GM21737 (cell line): ENCODE measurements at regions not wholly inside any gene's neighbourhood (a gene's known extent, or its start where the extent isn't known, plus 50 kb on each side); places are given as distances from the start of the nearest gene placed in this dataset.
"Not testable (repeated sequence)": the region's sequence is repeated elsewhere in the genome, so short reads cannot be mapped to it uniquely, and the experiment has no call there.

ENCODE experiments used
- ATAC-seq: cut with Tn5 transposase; IDR thresholded peaks from one replicate; pipeline ENCODE4 v1.9.1; 2021; ENCODE audit warnings: mild to moderate bottlenecking, moderate library complexity; ENCODE audit not compliant: unreplicated experiment

- ATAC-seq: no peak
Observed at GRCh38 chr10:83492004-83492403, 647.3 kb upstream of the GHITM start.

- ATAC-seq: no peak
Observed at GRCh38 chr10:83512681-83513080, 626.6 kb upstream of the GHITM start.

GRCh38 chr10:83515001-83515400, 624.3 kb upstream of the GHITM start:
- ATAC-seq: no peak

- no peak for ATAC-seq
Observed at GRCh38 chr10:83516788-83517187, 622.5 kb upstream of the GHITM start.

GRCh38 chr10:83517456-83517855, 621.9 kb upstream of the GHITM start:
- ATAC-seq: no peak

- no peak for ATAC-seq
Observed at GRCh38 chr10:83518779-83519178, 620.5 kb upstream of the GHITM start.

GRCh38 chr10:83520386-83520785, 618.9 kb upstream of the GHITM start:
- ATAC-seq: not testable (repeated sequence)

- no peak for ATAC-seq
Observed at GRCh38 chr10:83522456-83522855, 616.9 kb upstream of the GHITM start.

- no peak for ATAC-seq
Observed at GRCh38 chr10:83522881-83523386, 616.4 kb upstream of the GHITM start.

- no peak for ATAC-seq
Observed at GRCh38 chr10:83527934-83528333, 611.4 kb upstream of the GHITM start.

GRCh38 chr10:83533290-83533689, 606.0 kb upstream of the GHITM start:
- ATAC-seq: no peak

GRCh38 chr10:83536426-83536825, 602.9 kb upstream of the GHITM start:
- ATAC-seq: no peak

GRCh38 chr10:83538047-83538446, 601.3 kb upstream of the GHITM start:
- ATAC-seq: no peak

- ATAC-seq: no peak
Observed at GRCh38 chr10:83539528-83540308, 599.6 kb upstream of the GHITM start.

GRCh38 chr10:83541046-83541445, 598.3 kb upstream of the GHITM start:
- no peak for ATAC-seq

GRCh38 chr10:83542774-83543411, 596.4 kb upstream of the GHITM start:
- no peak for ATAC-seq

GRCh38 chr10:83543691-83544462, 595.4 kb upstream of the GHITM start:
- no peak for ATAC-seq

GRCh38 chr10:83545901-83546391, 593.4 kb upstream of the GHITM start:
- ATAC-seq: no peak

- ATAC-seq: not testable (repeated sequence)
Observed at GRCh38 chr10:83551190-83551589, 588.1 kb upstream of the GHITM start.

GRCh38 chr10:83553366-83553765, 585.9 kb upstream of the GHITM start:
- no peak for ATAC-seq

- ATAC-seq: no peak
Observed at GRCh38 chr10:83555264-83555663, 584.0 kb upstream of the GHITM start.
